ENCODE measurements at regions not wholly inside any gene's neighbourhood (a gene's known extent, or its start where the extent isn't known, plus 50 kb on each side); places are given as distances from the start of the nearest gene placed in this dataset.

- TF ChIP-seq CTCF (IDR thresholded peaks at IDR 0.05; ENCODE audit: insufficient read depth, low read length) (no peak), REST (IDR thresholded peaks at IDR 0.05; ENCODE audit: insufficient replicate concordance, low read depth) (no peak)
Measured at GRCh38 chr2:142582317-142582716, 295.1 kb upstream of the KYNU start.

Measured in HL-60 (cell line).